ENCODE measurements at regions not wholly inside any gene's neighbourhood (a gene's known extent, or its start where the extent isn't known, plus 50 kb on each side); places are given as distances from the start of the nearest gene placed in this dataset.

- WGBS, 2 experiments (ENCODE audit: extremely low coverage in 2 of 2, insufficient read length in 1 of 2): no CpG with 5 or more reads among the region's 7 CpGs
- H3K27ac ChIP-seq (ENCODE audit: insufficient read depth, low read length): no peak overlapping the region
- in situ Hi-C loops (cut with MboI; ENCODE audit: low sequenced_read_pairs): no loop called here
Observed at GRCh38 chr4:100591161-100591876, 73.5 kb upstream of the EMCN start.

More at GRCh38 chr4:100591161-100591876, 73.5 kb upstream of the EMCN start:
- Histone ChIP-seq H2BK15ac (ENCODE audit: low read depth, low read length) (no peak overlapping the region), H4K8ac (ENCODE audit: low read depth in 2 of 2, low read length in 2 of 2) (no peak overlapping the region), H2BK5ac (ENCODE audit: low read depth, low read length, poor library complexity, severe bottlenecking) (no peak overlapping the region), H3K9me3 (ENCODE audit: control insufficient read depth, insufficient read depth, low read length) (no peaks in the 10 kb centered on the region), H3K4ac (ENCODE audit: low read depth, low read length) (no peak overlapping the region), H3K4me3 (ENCODE audit: insufficient read depth, low read depth, low read length) (no peak overlapping the region), H3K36me3 (ENCODE audit: control insufficient read depth, insufficient read depth, low read length) (no peaks in the 10 kb centered on the region), H3K9me1 (ENCODE audit: insufficient read depth, low read length) (no peaks in the 10 kb centered on the region), H2AK5ac (ENCODE audit: low read depth, low read length) (no peak overlapping the region), H3K27me3 (ENCODE audit: control insufficient read depth, insufficient read depth, low read length) (no peaks in the 10 kb centered on the region), H4K5ac (ENCODE audit: low read depth, low read length) (no peak overlapping the region), H4K20me1 (ENCODE audit: insufficient read depth, low read length) (no peaks in the 10 kb centered on the region), H3K79me1 (ENCODE audit: low read depth in 1 of 2, low read length in 2 of 2) (no peaks in the 10 kb centered on the region), H3K18ac (ENCODE audit: low read depth, low read length) (no peak overlapping the region), H3K23ac (ENCODE audit: low read depth, low read length) (no peak overlapping the region), H3K9ac (ENCODE audit: low read depth, low read length) (no peak overlapping the region), H3K4me2 (ENCODE audit: low read depth, low read length) (no peak overlapping the region), H2AK9ac (replicated peaks; ENCODE audit: low read depth, low read length, poor library complexity) (no peak overlapping the region), H3K14ac (replicated peaks; ENCODE audit: low read depth, low read length) (no peak overlapping the region), H2BK20ac (ENCODE audit: low read depth, low read length) (no peak overlapping the region), H2BK120ac (ENCODE audit: low read depth, low read length) (no peak overlapping the region), H3K56ac (ENCODE audit: extremely low read depth, insufficient read depth, low read length) (no peak overlapping the region), H4K91ac (ENCODE audit: insufficient read depth, low read depth, low read length) (no peak overlapping the region), H2AFZ (replicated peaks; ENCODE audit: low read length, poor library complexity) (no peak overlapping the region), H3K4me1 (ENCODE audit: control insufficient read depth, insufficient read depth, low read length) (no peaks in the 10 kb centered on the region)
- intact Hi-C loops (cut with micrococcal nuclease): no loop called here
- POLR2A ChIA-PET (ENCODE audit: unreplicated experiment): no interaction called here
- CTCF ChIA-PET: no interaction called here
- TF ChIP-seq ELK1 (IDR thresholded peaks at IDR 0.05; ENCODE audit: borderline replicate concordance, low read depth, low read length) (no peak), MAFK (IDR thresholded peaks at IDR 0.05; ENCODE audit: low read depth, low read length) (no peak), MAZ (IDR thresholded peaks at IDR 0.05; ENCODE audit: borderline replicate concordance, low read depth, low read length) (no peak), MXI1 (IDR thresholded peaks at IDR 0.05; ENCODE audit: borderline replicate concordance, low read depth, low read length) (no peak), CEBPB (IDR thresholded peaks at IDR 0.05; ENCODE audit: low read depth, low read length) (no peak), FOS (IDR thresholded peaks at IDR 0.05; ENCODE audit: low read depth, low read length) (no peak), SMC3 (IDR thresholded peaks at IDR 0.05; ENCODE audit: low read depth, low read length) (no peak), NFE2L2 (IDR thresholded peaks at IDR 0.05; ENCODE audit: low read depth, low read length) (no peak), RFX5 (IDR thresholded peaks at IDR 0.05; ENCODE audit: low read depth, low read length) (no peak)
- DNase-seq: no peak
- no peak for ATAC-seq (ENCODE audit: low read depth)
- BruUV-seq (replicated peaks): no TSS peak
- dilution Hi-C loops (cut with HindIII; ENCODE audit: low sequenced_read_pairs, unreplicated experiment): no loop called here

Measured in IMR-90 (cell line).